GM18498 (cell line): ENCODE measurements at regions not wholly inside any gene's neighbourhood (a gene's known extent, or its start where the extent isn't known, plus 50 kb on each side); places are given as distances from the start of the nearest gene placed in this dataset.
"Not testable (repeated sequence)": the region's sequence is repeated elsewhere in the genome, so short reads cannot be mapped to it uniquely, and the experiment has no call there.

Experiments used
- ATAC-seq: cut with Tn5 transposase; IDR thresholded peaks from one replicate; pipeline ENCODE4 v1.9.1; 2021; ENCODE audit warnings: mild to moderate bottlenecking, moderate library complexity; ENCODE audit not compliant: unreplicated experiment

DNA sequence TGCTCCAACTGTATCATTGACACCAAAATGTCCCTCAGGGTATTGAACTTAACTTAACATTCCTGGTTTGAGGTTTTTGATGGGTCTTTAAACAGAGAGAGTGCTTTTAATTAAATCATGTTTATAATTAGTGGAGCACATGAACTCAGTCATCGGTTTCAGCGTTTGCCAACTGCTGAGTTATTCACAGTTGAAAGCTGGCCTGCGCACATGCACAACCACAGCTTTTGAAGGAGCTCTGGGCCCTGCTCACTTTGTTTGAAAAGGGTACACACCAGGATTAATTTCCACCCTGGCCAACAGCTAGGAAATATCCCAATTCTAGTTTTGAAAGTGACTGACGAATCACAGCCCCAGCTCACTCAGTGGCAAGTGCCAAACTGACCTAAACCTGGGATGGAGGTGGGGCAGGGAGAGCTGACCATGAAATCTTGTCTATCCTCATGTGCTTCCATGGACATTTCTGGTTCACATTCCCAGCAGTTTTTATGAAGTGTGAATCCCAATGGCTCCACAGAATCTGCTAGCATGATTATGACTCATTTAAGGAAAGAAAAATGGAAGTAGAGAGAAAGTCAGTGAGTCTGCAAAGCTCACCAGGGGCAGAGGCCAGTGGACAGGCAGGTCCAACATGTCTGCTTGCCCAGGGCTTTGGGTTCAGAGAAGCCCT lies 247.8 kb downstream of the FNDC1 start:
- ATAC-seq, result no peak

DNA sequence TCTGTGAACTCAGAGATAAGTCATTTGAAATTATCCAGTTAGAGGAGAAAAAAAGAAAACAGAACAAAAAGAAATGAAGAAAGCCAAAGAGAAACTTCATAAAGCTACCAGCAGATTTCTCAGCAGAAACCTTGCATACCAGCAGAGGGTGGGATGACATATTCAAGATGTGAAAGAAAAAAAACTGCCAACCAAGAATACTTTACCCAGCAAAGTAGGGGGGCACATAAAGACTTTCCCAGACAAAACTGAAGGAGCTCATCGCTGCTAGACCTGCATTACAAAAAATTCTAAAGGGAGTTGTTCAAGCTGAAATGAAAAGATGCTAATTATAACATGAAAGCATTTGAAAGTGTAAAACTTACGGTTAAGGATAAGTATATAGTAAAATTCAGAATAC lies 246.3 kb downstream of the FNDC1 start:
- no peak for ATAC-seq

DNA sequence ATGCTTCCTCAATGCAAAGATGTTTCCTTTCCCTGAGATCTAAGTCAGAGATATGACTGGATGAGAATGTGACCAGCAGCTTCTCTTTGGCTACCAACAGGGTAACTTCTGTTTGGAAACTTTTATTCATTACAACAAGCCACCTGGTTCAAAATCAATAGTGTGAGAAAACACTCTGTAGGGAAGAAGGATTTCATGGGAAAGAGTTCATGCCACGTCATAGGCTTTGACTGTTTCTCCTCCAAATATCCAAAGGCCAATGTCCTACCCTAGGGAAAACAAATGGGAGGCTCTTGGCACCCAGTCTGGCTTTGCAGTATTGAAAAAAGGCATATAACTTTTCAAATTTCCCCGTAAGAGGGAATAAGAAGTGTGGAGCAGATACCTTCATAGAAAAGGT lies 245.5 kb downstream of the FNDC1 start:
- no peak for ATAC-seq

DNA sequence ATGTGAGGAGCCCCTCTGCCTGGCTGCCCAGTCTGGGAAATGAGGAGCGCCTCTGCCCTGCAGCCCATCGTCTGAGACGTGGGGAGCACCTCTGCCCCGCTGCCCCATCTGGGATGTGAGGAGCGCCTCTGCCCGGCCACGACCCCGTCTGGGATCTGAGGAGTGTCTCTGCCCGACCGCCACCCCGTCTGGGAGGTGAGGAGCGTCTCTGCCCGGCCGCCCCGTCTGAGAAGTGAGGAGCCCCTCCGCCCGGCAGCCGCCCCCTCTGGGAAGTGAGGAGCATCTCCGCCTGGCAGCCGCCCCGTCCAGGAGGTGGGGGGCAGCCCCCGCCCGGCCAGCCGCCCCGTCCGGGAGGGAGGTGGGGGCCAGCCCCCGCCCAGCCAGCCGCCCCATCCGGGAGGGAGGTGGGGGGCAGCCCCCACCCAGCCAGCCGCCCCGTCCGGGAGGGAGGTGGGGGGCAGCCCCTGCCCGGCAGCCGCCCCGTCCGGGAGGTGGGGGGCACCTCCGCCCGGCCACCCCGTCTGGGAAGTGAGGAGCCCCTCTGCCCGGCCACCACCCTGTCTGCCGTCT lies 238.1 kb downstream of the FNDC1 start:
- ATAC-seq, result not testable (repeated sequence)

DNA sequence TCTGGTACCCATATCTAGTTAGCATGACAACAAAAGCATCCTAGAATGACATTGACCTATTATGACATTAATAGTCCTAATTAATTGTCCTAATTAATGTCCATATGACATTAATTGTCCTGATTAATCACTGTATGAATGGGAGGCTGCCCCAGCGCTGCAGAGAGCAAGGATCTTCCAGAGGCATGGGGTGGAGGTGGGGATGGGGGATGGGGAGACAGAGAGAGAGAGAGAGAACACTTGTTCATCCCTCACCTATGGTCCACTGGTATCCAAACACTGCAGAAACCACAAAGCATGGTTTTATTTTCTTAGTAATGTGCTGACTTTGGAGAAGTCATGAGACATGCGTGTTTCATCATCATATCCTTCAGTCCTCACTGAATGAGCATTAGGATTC lies 235.1 kb downstream of the FNDC1 start:
- ATAC-seq, result no peak

DNA sequence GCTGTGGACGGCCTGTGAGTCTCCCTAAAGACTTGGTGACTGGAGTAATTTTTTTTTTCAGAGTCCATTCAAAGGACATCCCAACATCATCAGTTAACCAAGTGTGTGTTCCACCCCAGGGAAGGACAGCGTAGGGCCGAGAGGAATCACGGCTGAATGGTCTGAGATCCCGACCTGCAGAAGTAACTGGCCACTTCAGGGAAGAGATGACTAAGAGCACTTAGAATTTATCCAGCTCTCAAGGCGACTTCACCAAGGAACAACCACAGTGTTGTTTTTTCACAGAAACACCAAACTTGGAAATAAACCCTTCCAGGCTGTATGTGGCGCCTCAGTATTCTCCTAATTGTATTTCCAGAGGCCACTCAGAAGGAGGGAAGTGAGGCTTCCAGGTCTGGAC lies 231.6 kb downstream of the FNDC1 start:
- ATAC-seq, result no peak

DNA sequence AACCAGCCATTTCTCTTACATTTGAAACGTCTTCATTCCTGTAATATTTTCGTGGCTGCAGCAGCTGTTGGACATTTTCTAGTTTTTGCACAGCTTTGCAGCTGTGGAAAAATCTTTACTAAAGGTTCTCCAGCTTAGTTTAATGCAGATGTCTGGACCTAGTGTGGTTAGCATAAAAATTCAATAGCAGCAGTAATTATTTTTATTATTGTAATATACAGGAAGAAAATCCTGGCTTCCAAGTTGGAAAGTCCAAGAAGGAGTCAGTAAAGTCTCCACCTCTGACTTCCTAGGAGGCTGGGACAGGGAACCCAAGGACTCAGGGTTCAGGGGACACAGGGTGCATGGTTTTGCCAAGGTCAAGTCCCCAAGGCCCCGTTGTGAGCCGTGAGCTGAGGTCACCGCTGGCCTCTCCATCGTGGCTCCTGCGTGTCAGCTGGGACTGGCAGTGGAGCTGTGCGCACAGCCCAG lies 230.6 kb downstream of the FNDC1 start:
- no peak for ATAC-seq

DNA sequence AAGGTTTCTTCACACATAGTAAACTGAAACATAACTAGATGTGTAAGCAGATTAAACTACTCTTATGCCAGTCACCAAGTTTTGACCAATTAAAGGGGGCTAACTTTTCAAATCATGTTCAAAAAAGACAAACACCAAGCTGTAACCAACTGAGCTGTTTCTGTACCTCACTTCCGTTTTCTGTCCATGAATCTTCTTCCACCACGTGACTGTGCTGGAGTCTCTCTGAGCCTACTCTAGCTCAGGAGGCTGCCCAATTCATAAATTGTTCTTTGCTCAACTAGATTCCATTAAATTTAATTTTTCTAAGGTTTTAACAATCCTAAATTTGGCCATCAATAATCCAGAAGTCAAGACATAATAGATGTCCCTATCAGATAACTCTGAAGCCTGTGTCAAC lies 229.4 kb downstream of the FNDC1 start:
- no peak for ATAC-seq

DNA sequence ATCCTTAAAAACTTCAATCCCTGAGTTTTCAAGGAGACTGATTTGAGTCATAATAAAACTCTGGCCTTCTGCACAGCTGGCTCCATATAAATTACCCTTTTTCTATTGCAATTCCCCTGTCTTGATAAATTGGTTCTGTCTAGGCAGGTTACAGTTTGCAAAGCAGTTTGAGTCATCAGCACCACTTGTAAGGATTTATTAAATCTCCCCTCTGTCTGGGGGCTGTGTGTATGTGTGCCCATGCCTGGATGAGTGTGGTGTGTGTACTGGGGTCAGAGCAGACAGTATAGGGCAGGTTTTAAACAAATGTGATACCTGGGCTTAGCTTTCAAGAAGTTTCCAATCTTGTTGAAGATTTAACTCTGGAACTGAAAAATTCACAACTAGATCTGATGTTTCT lies 228.6 kb downstream of the FNDC1 start:
- no peak for ATAC-seq

DNA sequence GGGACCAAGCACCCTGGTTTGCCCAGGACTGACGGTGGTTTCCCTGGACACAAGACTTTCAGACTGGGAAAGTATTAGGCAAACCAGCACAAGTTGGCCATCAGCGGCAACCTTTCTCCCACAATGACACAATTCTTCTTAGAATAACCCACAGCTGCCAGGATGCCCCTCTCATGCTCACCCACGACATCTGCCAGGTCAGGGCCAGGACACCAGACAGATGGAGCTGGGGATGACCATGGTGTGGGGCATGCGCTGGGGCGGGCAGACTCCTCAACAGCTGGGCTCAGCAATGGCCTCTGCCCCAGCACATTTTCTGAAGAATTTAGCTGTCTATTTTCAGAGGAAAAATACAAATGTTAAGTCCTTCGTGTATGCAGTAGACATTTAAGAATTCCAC lies 226.4 kb downstream of the FNDC1 start:
- ATAC-seq, result no peak

DNA sequence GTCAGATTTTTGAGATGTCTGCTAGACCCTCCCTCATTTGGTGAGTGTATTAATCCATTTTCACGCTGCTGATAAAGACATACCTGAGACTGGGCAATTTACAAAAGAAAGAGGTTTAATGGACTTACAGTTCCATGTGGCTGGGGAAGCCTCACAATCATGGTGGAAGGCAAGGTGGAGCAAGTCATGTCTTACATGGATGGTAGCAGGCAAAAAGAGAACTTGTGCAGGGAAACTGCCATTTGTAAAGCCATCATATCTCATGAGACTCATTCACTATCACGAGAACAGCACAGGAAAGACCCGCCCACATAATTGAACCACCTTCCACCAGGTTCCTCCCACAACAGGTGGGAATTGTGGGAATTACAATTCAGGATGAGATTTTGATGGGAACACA lies 223.5 kb downstream of the FNDC1 start:
- ATAC-seq, result not testable (repeated sequence)

DNA sequence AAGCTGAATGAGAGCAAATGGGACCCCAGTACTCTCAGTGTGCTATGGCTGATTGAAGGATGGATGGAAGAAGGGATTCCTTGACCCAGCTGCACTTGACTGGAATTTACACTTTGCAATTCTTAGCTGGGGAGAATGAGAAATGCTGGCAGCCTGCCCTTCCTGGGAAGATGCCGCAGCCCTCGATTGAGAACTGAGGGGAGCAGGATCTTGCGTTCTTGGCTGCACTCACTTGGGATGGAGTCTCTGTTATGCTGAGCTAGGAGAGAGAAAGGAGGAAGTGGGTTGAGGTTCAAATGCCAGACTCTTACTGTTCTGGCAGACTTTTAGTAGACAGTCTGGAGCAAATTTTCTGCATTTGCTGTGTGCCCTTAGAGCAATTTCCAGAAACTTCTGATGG lies 221.2 kb downstream of the FNDC1 start:
- no peak for ATAC-seq

DNA sequence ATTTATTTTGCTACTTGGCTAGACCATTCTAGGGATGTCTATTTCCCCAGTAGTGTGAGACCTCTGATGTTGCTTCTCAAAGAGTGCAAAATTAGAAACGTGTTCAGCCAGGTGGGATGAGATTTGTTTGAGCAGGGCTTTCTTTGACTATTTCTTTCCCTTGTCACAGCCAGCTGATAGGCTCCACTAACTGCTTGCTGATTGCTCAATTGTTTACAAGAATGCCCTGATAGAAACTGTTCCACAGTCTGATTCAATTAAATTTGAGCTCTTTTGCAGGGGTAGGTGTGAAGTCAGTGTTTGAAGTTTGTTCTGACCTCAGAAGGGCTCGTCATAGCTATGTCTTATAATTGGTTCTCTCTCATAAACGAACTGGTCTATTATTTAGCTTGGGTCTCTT lies 220.5 kb downstream of the FNDC1 start:
- no peak for ATAC-seq

DNA sequence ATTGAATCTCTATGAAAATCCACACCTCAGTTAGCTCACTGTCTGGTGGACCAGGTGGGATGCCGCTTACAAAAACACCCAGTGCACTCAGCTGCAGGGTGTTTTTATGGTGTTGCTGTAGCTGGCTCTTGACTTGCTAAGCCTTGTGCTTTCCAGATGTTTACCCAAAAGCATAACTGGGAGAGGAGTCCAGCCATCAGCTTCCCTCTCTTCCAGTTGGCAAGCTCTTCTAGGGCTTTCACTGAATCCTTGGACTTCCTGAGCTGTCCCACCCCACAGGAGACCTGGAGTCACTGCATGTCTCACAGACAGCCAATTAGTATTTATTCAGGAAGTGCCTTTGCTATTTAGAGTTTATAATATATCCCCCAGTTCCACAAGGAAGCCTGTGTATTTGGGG lies 210.9 kb downstream of the FNDC1 start:
- no peak for ATAC-seq

DNA sequence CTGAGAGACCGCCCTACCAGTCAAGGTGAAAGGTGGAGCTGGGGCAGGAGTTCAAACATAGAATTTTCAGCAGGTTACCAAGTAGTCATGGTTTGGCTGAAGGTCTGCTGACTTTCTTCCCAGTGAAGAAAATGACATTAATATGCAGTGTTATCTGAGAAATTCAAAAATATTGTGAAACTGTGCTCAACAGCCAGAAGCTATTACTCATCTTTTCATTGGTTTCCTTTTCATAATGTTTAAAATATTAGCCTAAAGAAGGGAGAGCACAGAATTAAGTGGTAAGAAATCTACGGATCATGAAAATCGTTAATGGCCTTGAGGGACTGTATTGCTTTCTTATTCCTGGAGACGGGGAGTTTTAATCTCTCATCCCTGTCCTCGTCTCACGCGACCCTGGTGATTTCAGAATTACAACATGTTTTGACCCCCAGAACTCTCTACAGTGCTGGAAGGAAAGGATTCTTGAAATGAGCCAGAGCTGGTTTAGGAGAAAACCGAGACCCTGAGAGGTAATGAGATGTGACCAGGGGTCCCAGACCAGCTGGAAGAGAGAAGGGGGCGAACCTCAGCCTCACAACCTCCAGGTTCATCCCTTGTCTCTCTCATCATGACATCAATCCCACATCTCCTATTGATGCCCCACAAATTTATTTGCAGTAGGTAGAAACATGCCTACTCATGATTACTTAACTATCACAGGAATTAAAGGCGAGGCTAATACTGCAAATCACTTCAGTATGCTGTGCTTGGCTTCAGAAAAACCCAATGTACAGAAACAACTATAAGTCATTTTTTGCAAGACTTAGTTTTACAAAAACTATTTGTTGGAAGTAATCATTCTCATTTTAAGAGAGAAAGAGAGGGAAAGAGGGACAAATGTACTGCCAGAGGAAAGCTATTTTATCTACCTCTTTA lies 209.5 kb downstream of the FNDC1 start:
- ATAC-seq, result no peak

DNA sequence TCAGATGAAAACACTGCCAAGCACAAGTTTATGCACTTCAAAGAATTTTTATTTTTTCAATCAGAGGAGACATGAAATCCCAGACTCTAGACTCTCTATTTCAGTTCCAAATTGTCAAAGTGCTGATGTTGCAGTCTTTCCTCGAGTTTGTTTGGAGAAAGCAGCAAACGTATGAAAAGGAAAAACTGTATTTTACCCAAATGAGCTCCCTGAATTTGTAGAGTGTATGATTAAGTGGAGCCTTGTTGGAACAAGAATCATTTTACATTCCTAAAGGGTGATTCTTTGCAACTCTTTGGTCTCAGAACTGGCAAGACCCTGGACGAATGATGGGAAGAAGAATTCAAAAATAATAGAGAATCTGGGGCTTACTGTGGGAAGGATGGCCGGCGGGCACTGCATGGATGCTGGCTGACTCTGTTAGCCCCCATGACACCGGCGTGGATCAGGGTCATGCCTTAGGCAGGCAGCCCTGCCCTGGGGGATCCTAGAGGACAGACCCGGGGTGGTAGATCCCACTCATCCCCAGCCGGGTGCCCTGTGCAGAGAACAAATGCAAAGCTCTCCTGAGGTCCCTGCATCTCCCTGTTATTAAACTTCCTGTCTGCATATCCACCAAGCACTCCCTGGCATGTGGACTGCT lies 207.4 kb downstream of the FNDC1 start:
- no peak for ATAC-seq

DNA sequence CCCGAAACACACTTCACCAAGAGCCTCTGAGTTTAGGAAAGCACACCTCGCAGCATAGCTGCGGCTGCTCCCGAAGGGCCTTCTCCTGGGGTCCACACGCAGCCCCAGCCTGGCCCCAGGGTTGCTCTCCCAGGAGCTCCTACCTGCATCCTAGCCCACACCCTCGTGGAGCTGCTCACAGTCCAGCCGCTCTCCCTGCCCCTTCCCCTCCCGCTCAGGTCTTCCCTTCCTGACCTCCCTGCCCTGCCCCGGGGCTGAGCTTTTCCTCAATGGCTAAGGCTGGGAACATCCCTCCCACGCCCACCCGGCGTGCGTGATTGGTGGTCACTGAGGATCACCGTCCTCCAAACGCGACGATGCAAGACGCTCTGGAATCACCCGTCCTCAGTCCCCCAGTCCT lies 205.8 kb downstream of the FNDC1 start:
- no peak for ATAC-seq

DNA sequence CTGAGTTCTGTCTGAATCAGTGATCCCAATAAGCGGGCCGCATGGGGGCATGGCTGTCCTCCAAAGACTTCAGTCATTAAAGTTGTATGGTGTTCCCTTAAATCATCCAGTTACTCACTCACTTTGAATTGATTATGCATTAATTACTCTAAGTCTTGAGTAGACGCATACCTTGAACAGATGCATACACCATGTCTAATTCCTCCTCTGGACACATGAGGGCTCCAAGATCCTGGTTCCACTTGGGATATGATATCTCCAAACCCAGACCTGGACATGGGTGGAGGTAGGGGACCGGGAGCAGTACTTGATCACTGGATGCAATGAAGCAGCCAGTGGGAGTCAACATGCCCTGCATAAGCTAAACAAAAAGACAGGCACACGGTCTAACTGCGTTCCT lies 204.5 kb downstream of the FNDC1 start:
- ATAC-seq, result no peak

DNA sequence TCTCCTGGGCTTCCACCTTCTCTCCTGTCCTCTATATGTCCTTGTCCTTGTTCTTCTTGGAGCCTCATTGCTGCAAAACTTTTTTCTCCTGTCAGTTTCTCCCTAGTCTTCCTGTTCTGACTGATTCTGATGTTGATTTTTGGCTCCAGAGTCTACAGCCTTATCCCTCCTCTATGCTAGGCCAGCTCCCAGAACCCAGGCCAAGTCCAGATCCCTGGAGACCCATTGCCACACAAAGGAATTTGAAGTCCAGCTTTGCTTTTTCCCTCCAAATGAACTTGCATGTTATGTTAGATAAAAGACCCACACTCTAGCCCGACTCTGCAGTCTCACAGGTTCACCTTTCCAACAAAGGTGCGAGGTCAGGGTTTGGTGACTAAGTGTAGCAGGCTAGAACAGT lies 203.1 kb downstream of the FNDC1 start:
- ATAC-seq, result no peak

DNA sequence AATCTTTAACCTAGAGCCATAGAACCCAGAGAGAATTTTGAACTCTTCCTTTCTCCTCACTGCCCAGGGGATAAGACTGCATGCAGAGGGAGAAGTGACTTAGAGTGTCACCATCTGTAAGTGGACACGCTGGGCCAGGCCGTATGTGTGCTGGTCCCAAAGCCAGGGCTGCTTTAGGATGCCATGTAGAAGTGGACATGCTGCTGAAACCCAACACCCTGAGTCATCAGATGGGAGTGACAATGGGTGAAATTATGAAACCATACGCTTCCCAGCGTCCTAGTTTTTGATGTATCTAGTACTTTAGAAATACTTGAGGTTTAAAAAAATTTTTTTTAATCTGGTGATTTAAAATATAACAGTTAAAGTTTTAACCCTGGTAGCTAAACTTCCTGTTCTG lies 191.1 kb downstream of the FNDC1 start:
- ATAC-seq, result no peak

DNA sequence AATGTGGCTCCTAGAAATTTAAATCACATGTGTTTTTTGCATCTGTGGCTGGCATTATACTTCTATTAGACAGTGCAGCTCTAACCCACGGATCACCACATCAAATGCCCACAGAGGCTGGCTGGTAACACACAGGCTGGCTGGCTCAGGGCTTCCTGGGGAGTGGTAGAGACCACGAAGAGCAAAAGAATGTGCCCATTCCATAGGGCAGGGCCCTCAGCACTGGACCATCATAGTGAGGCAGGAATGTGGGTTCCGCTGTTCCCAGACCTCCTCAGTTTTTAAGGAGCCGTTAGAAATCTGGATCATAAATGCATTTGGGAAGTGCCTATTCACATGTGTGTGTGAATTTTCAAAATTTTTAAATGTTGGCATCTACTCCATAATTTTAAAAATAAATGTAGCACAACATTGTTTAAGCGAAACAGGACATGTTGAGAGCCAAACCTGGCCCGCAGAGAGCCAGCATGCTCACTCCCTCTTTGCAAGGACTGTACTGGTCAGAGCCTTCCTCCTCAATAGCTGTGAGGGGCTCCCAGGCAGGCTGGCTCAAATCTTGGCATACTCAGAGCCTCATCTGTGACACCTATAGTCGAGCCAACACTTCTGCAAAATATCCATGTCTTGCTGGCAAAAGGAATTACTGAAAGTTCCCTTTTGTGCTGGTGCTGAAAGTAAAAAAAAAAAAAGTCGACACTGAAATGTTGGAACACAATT lies 190.5 kb downstream of the FNDC1 start:
- ATAC-seq, result no peak
